T47D (cell line): ENCODE measurements at regions not wholly inside any gene's neighbourhood (a gene's known extent, or its start where the extent isn't known, plus 50 kb on each side); places are given as distances from the start of the nearest gene placed in this dataset.
A peak's percentile ranks its signal among the peaks of the same experiment; 100 is the strongest.
"Not testable (repeated sequence)": the region's sequence is repeated elsewhere in the genome, so short reads cannot be mapped to it uniquely, and the experiment has no call there.

ENCODE experiments used
- DNase-seq, 2 experiments: peaks; one replicate each; pipeline versions ENCODE4 v3.0.0 to v3.0.0-alpha.2; 2011 to 2012; ENCODE audit warnings: low read depth in 1 of 2, low spot score in 1 of 2
- JUND ChIP-seq: IDR thresholded peaks from 2 replicates; pipeline ENCODE4 v1.6.1; 2012; ENCODE audit warnings: low read depth
- in situ Hi-C: cut with HindIII; loops from 2 replicates; pipeline ENCODE4 v1.10.0; 2016; ENCODE audit warnings: low sequenced_read_pairs, low pct_unique_long_range_greater_than_20kb

- in situ Hi-C loops: no loop called here
- TF ChIP-seq JUND: no peak
- DNase-seq: no peak
Measured at GRCh38 chr20:30919514-30920188, 337.8 kb upstream of the DEFB115 start.

- in situ Hi-C loops: no loop called here
- TF ChIP-seq JUND: no peak
- DNase-seq: no peak
Measured at GRCh38 chr20:30921286-30922071, 336.0 kb upstream of the DEFB115 start.

- DNase-seq: no peak
- in situ Hi-C loops: no loop called here
- no peak for TF ChIP-seq JUND
Measured at GRCh38 chr20:30922129-30922528, 335.3 kb upstream of the DEFB115 start.

GRCh38 chr20:30937790-30938189 lies 319.7 kb upstream of the DEFB115 start:
- in situ Hi-C loops: no loop called here
- DNase-seq: no peak
- no peak for TF ChIP-seq JUND

- DNase-seq: no peak
- in situ Hi-C loops: no loop called here
- TF ChIP-seq JUND: no peak
Measured at GRCh38 chr20:30949761-30950160, 307.7 kb upstream of the DEFB115 start.

- in situ Hi-C loops, DNase-seq: not testable (repeated sequence)
Measured at GRCh38 chr20:30951088-30951487, 306.4 kb upstream of the DEFB115 start.

- DNase-seq, in situ Hi-C loops: not testable (repeated sequence)
Measured at GRCh38 chr20:30956649-30957048, 300.8 kb upstream of the DEFB115 start.

- in situ Hi-C loops, DNase-seq: not testable (repeated sequence)
Measured at GRCh38 chr20:30959208-30959607, 298.3 kb upstream of the DEFB115 start.

- no peak for DNase-seq
- in situ Hi-C loops: no loop called here
- no peak for TF ChIP-seq JUND
Measured at GRCh38 chr20:30963591-30963990, 293.9 kb upstream of the DEFB115 start.

GRCh38 chr20:30975859-30976258 lies 281.6 kb upstream of the DEFB115 start:
- in situ Hi-C loops: not testable (repeated sequence)

GRCh38 chr20:30985386-30985785 lies 272.1 kb upstream of the DEFB115 start:
- TF ChIP-seq JUND: no peak
- in situ Hi-C loops: no loop called here

More at GRCh38 chr20:30975859-30976258, 281.6 kb upstream of the DEFB115 start:
- not testable (repeated sequence) for DNase-seq

More at GRCh38 chr20:30985386-30985785, 272.1 kb upstream of the DEFB115 start:
- DNase-seq: peak in 1 of 2 experiments; percentile 23
